Tibial artery (tissue), 4 donors: ENCODE measurements at regions not wholly inside any gene's neighbourhood (a gene's known extent, or its start where the extent isn't known, plus 50 kb on each side); places are given as distances from the start of the nearest gene placed in this dataset.

Source experiments
- DNase-seq, 2 donors: peaks; one replicate each; pipeline ENCODE4 v3.0.0-alpha.2; 2019
- H3K27ac ChIP-seq, 2 donors: fragments of 200-600 bp; sonication (generic) in 1 of 2; 1 replicate in 1 of 2; 2 replicates in 1 of 2; pipeline ENCODE4 v1.5.1; 2018 to 2019; ENCODE audit warnings: mild to moderate bottlenecking in 1 of 2
- H3K27me3 ChIP-seq, 2 donors: fragments of 200-600 bp; sonication (generic) in 1 of 2; one replicate each; pipeline versions ENCODE4 v1.5.1 to v1.6.0; 2016 to 2019
- H3K36me3 ChIP-seq, 3 donors: fragments of 200-600 bp; sonication (generic) in 2 of 3; one replicate each; pipeline ENCODE4 v1.5.1; 2016 to 2019; ENCODE audit warnings: mild to moderate bottlenecking in 2 of 3
- H3K4me1 ChIP-seq, 4 donors: fragments of 200-600 bp; sonication (generic) in 2 of 4; 1 replicate in 3 of 4; 2 replicates in 1 of 4; pipeline ENCODE4 v1.5.1; 2016 to 2019
- H3K4me3 ChIP-seq, 2 donors: fragments of 200-600 bp; sonication (generic) in 1 of 2; 1 replicate in 1 of 2; 2 replicates in 1 of 2; pipeline ENCODE4 v1.5.1; 2018 to 2019; ENCODE audit warnings: mild to moderate bottlenecking in 2 of 2
- H3K9me3 ChIP-seq, 3 donors: fragments of 200-600 bp; sonication (generic) in 1 of 3; one replicate each; pipeline ENCODE4 v1.5.1; 2016 to 2019
- CTCF ChIP-seq, 2 experiments: fragments of 200-600 bp in 1 of 2; fragments of 450-650 bp in 1 of 2; IDR thresholded peaks; one replicate each; pipeline ENCODE4 v1.5.1; 2017 to 2019; ENCODE audit warnings: antibody characterized with exemption in 2 of 2, mild to moderate bottlenecking in 1 of 2, moderate library complexity in 1 of 2
- intact Hi-C: fragments of 100-400 bp; cut with DNase I; formaldehyde crosslinking; loops from one replicate; pipeline ENCODE4 v1.15.0; 2023; ENCODE audit warnings: low total_unique reads

DNA sequence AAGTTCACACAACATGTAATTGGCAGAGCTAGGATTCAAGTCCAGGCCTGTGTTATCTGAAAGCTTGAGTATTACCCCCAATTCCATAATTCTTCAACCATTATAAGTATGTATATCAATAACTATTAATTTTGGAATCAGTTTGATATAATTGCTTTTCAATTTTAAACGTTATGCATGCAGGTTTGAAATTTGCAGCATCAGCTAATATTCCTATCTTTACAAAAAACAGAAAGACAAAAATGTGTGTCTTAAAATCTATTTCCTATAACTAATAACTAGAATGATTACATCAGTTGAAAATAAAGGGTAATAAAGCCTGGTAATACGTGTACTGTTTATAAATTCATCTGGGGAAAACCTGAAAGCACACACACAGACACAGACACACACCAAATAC, 543.3 kb upstream of the PKDCC start:
- Histone ChIP-seq H3K27me3 (no peaks in the 10 kb centered on the region), H3K27ac (no peak overlapping the region), H3K4me1 (no peaks in the 10 kb centered on the region), H3K4me3 (no peak overlapping the region), H3K9me3 (no peaks in the 10 kb centered on the region), H3K36me3 (no peaks in the 10 kb centered on the region)
- no peak for TF ChIP-seq CTCF (IDR thresholded peaks at IDR 0.05)
- intact Hi-C loops, result no loop called here
- no peak for DNase-seq

DNA sequence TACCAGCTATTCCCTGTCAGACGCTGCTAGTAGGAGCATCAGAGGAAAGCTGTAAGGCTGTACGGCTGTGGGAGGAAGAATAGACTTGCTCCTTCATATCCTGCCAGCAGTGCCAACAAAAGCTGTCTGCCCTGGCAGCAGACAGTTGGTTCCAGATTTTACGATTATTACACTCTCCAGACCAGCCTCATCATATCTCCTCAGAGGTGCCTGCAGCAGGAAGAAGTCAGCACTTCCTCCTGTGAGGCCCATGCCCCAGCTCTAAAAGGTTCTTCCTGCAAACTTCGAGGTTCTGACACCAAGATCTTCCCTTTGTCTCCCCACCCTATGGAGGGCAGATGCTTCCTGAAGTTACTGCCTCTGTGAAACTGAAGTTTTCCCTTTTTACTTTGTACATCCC, 537.7 kb upstream of the PKDCC start:
- Histone ChIP-seq H3K4me1 (peaks cover 0 to 5% (median 0%) of the 10 kb centered on the region in 4 donors), H3K36me3 (no peaks in the 10 kb centered on the region), H3K9me3 (no peaks in the 10 kb centered on the region), H3K27me3 (no peaks in the 10 kb centered on the region), H3K4me3 (no peak overlapping the region), H3K27ac (no peak overlapping the region)
- no peak for DNase-seq
- intact Hi-C loops, result no loop called here
- TF ChIP-seq CTCF (IDR thresholded peaks at IDR 0.05), result no peak

GRCh38 chr2:41521211-41521610, 526.6 kb upstream of the PKDCC start:
- H3K36me3 ChIP-seq, result no peaks in the 10 kb centered on the region
- H3K27me3 ChIP-seq, result no peaks in the 10 kb centered on the region
- no peaks in the 10 kb centered on the region for H3K9me3 ChIP-seq
- H3K4me1 ChIP-seq, result no peaks in the 10 kb centered on the region
- DNase-seq, result no peak
- TF ChIP-seq CTCF (IDR thresholded peaks at IDR 0.05), result no peak
- intact Hi-C loops, result no loop called here
- no peak overlapping the region for H3K27ac ChIP-seq
- no peak overlapping the region for H3K4me3 ChIP-seq

DNA sequence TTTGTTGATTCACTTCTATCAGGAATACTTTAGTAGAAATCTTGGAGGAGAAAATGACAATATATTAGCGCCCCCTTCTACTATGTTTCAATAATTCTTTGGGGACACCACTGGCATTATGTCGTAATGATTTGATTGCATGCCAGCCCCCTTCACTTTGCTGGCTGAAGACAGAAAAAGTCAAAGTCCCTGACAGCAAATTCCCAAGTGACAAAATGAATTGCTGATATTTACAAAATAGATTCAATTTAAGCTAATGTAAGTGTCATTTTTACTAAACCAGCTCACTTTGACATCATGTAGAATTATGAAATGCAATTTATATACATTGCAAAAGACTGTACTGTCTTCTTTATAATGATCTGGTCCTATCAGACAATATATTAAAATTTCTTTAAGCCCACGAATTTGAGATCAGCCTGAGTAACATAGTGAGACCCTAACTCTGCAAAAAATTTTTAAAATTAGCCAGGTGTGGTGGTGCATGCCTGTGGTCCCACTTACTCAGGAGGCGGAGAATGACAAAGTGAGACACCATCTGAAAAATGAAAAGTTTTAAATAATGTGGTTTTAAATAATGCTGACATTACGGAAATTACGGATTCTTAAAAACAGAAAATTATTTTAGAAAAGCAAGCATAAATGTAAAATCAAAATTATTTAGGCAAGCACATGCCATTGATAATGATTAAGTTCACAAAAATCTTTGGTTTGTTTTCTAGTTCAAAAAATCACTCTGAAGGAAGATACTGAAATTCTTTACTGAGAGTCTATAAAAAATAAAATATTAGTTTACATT, 520.1 kb upstream of the PKDCC start:
- Histone ChIP-seq H3K27ac (no peak overlapping the region), H3K9me3 (no peaks in the 10 kb centered on the region), H3K4me1 (no peaks in the 10 kb centered on the region), H3K4me3 (no peak overlapping the region), H3K27me3 (no peaks in the 10 kb centered on the region), H3K36me3 (no peaks in the 10 kb centered on the region)
- intact Hi-C loops, result no loop called here
- no peak for DNase-seq
- no peak for TF ChIP-seq CTCF (IDR thresholded peaks at IDR 0.05)

DNA sequence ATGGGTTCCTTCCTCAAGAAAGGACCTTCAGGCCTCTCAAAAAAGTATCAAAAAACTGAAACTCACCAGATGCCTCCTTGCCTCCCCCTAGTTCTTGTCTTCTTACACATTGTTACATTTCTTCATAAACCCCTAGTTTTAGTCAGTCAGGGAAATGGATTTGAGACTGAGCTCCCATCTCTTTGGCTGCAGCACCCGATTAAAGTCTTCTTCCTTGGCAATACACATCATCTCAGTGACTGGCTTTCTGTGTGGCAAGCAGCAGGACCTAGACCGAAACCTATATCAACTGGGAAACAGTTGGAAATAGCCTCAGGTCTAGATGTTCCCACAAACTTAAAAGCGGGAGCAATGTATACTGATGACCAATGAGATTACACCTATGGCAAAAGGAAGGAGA, 512.2 kb upstream of the PKDCC start:
- peaks cover 0 to 4% (median 0%) of the 10 kb centered on the region in 4 donors for H3K4me1 ChIP-seq
- H3K9me3 ChIP-seq, result no peaks in the 10 kb centered on the region
- H3K4me3 ChIP-seq, result no peak overlapping the region
- no peak for TF ChIP-seq CTCF (IDR thresholded peaks at IDR 0.05)
- no peak overlapping the region for H3K27ac ChIP-seq
- intact Hi-C loops, result no loop called here
- no peak for DNase-seq
- no peaks in the 10 kb centered on the region for H3K36me3 ChIP-seq
- H3K27me3 ChIP-seq, result no peaks in the 10 kb centered on the region
